ENCODE measurements at regions not wholly inside any gene's neighbourhood (a gene's known extent, or its start where the extent isn't known, plus 50 kb on each side); places are given as distances from the start of the nearest gene placed in this dataset.
"Not testable (repeated sequence)": the region's sequence is repeated elsewhere in the genome, so short reads cannot be mapped to it uniquely, and the experiment has no call there.

- H3K27ac ChIP-seq (ENCODE audit: extremely low read length, insufficient read depth, low read length); intact Hi-C loops (cut with micrococcal nuclease; ENCODE audit: unreplicated experiment); H3K9me3 ChIP-seq (ENCODE audit: low read length); POLR2A ChIA-PET; H3K4me2 ChIP-seq (ENCODE audit: low read depth, low read length); in situ Hi-C loops (cut with HindIII; ENCODE audit: extremely low pct_ligation_motif_present, low pct_unique_long_range_greater_than_20kb); H2AFZ ChIP-seq (ENCODE audit: low read length); H3K79me2 ChIP-seq (ENCODE audit: insufficient read depth, low read length); H3K36me3 ChIP-seq (replicated peaks in 1 of 2; ENCODE audit: control insufficient read depth in 1 of 2, insufficient read depth in 2 of 2, low read length in 2 of 2); CTCF ChIA-PET (ENCODE audit: low intra/inter-chr PET ratio, low total read pairs); H3K4me3 ChIP-seq (replicated peaks in 1 of 3; ENCODE audit: insufficient read depth in 1 of 3, low read depth in 2 of 3, low read length in 3 of 3); H3K4me1 ChIP-seq (ENCODE audit: insufficient read depth, low read length); H3K27me3 ChIP-seq (ENCODE audit: control insufficient read depth in 1 of 2, insufficient read depth in 2 of 2, low read length in 2 of 2); ATAC-seq; FAIRE-seq; H3K9ac ChIP-seq (ENCODE audit: insufficient read depth, low read depth, low read length); H4K20me1 ChIP-seq (ENCODE audit: insufficient read depth, low read length); BruUV-seq (replicated peaks); DNase-seq (ENCODE audit: low spot score): not testable (repeated sequence)
- 46% methylated on average over 12 of the region's 18 CpGs for WGBS (ENCODE audit: low lambda C conversion rate)
Measured at GRCh38 chr14:105751291-105751751, 224.9 kb downstream of the TMEM121 start.

- in situ Hi-C loops (cut with HindIII; ENCODE audit: extremely low pct_ligation_motif_present, low pct_unique_long_range_greater_than_20kb); BruUV-seq (replicated peaks); H3K9ac ChIP-seq (ENCODE audit: insufficient read depth, low read depth, low read length); DNase-seq (ENCODE audit: low spot score); intact Hi-C loops (cut with micrococcal nuclease; ENCODE audit: unreplicated experiment); H3K36me3 ChIP-seq (replicated peaks in 1 of 2; ENCODE audit: control insufficient read depth in 1 of 2, insufficient read depth in 2 of 2, low read length in 2 of 2); FAIRE-seq; H4K20me1 ChIP-seq (ENCODE audit: insufficient read depth, low read length); H3K27me3 ChIP-seq (ENCODE audit: control insufficient read depth in 1 of 2, insufficient read depth in 2 of 2, low read length in 2 of 2); POLR2A ChIA-PET; H2AFZ ChIP-seq (ENCODE audit: low read length); H3K4me1 ChIP-seq (ENCODE audit: insufficient read depth, low read length); H3K27ac ChIP-seq (ENCODE audit: extremely low read length, insufficient read depth, low read length); H3K79me2 ChIP-seq (ENCODE audit: insufficient read depth, low read length); H3K9me3 ChIP-seq (ENCODE audit: low read length); H3K4me3 ChIP-seq (replicated peaks in 1 of 3; ENCODE audit: insufficient read depth in 1 of 3, low read depth in 2 of 3, low read length in 3 of 3); H3K4me2 ChIP-seq (ENCODE audit: low read depth, low read length); CTCF ChIA-PET (ENCODE audit: low intra/inter-chr PET ratio, low total read pairs); ATAC-seq: not testable (repeated sequence)
- 0% methylated on average over 1 of the region's 7 CpGs for WGBS (ENCODE audit: low lambda C conversion rate)
Measured at GRCh38 chr14:105752420-105752819, 226.0 kb downstream of the TMEM121 start.

GRCh38 chr14:105760691-105761344, 234.4 kb downstream of the TMEM121 start:
- Histone ChIP-seq H3K79me2 (ENCODE audit: insufficient read depth, low read length) (no peaks in the 10 kb centered on the region), H3K4me1 (ENCODE audit: insufficient read depth, low read length) (no peaks in the 10 kb centered on the region), H2AFZ (ENCODE audit: low read length) (no peak overlapping the region), H3K36me3 (replicated peaks in 1 of 2; ENCODE audit: control insufficient read depth in 1 of 2, insufficient read depth in 2 of 2, low read length in 2 of 2) (no peaks in the 10 kb centered on the region), H3K9ac (ENCODE audit: insufficient read depth, low read depth, low read length) (no peak overlapping the region), H3K27ac (ENCODE audit: extremely low read length, insufficient read depth, low read length) (no peak overlapping the region), H3K9me3 (ENCODE audit: low read length) (no peaks in the 10 kb centered on the region), H3K4me2 (ENCODE audit: low read depth, low read length) (no peak overlapping the region), H3K27me3 (ENCODE audit: control insufficient read depth in 1 of 2, insufficient read depth in 2 of 2, low read length in 2 of 2) (peaks cover 0 to 3% of the 10 kb centered on the region in 2 experiments; a peak in 1 of 5 replicates), H4K20me1 (ENCODE audit: insufficient read depth, low read length) (no peaks in the 10 kb centered on the region), H3K4me3 (replicated peaks in 1 of 3; ENCODE audit: insufficient read depth in 1 of 3, low read depth in 2 of 3, low read length in 3 of 3) (no peak overlapping the region)
- intact Hi-C loops (cut with micrococcal nuclease; ENCODE audit: unreplicated experiment): no loop called here
- ChIA-PET POLR2A (no interaction called here), CTCF (ENCODE audit: low intra/inter-chr PET ratio, low total read pairs) (no interaction called here)
- FAIRE-seq: no peak
- BruUV-seq (replicated peaks): no TSS peak
- TF ChIP-seq ZNF556 (CRISPR knock-in tag; IDR thresholded peaks at IDR 0.05; ENCODE audit: borderline replicate concordance) (no peak), POLR2G (IDR thresholded peaks at IDR 0.05; ENCODE audit: low read depth, low read length) (no peak), CCDC6 (CRISPR knock-in tag; IDR thresholded peaks at IDR 0.05) (no peak), TEAD3 (CRISPR knock-in tag; optimal IDR thresholded peaks at IDR 0.05; ENCODE audit: borderline replicate concordance) (no peak)
- no peak for ATAC-seq
- no peak for DNase-seq (ENCODE audit: low spot score)
- in situ Hi-C loops (cut with HindIII; ENCODE audit: extremely low pct_ligation_motif_present, low pct_unique_long_range_greater_than_20kb): no loop called here
- whole genome bisulfite sequencing (ENCODE audit: low lambda C conversion rate): 49% methylated on average over 8 of the region's 18 CpGs

GRCh38 chr14:105761345-105761740, 235.0 kb downstream of the TMEM121 start:
- no CpG with 5 or more reads among the region's 5 CpGs for WGBS (ENCODE audit: low lambda C conversion rate)
- H3K4me1 ChIP-seq (ENCODE audit: insufficient read depth, low read length); DNase-seq (ENCODE audit: low spot score); H3K9me3 ChIP-seq (ENCODE audit: low read length); H3K36me3 ChIP-seq (replicated peaks in 1 of 2; ENCODE audit: control insufficient read depth in 1 of 2, insufficient read depth in 2 of 2, low read length in 2 of 2); H4K20me1 ChIP-seq (ENCODE audit: insufficient read depth, low read length); intact Hi-C loops (cut with micrococcal nuclease; ENCODE audit: unreplicated experiment); ATAC-seq; BruUV-seq (replicated peaks); H2AFZ ChIP-seq (ENCODE audit: low read length); CTCF ChIA-PET (ENCODE audit: low intra/inter-chr PET ratio, low total read pairs); H3K27ac ChIP-seq (ENCODE audit: extremely low read length, insufficient read depth, low read length); H3K27me3 ChIP-seq (ENCODE audit: control insufficient read depth in 1 of 2, insufficient read depth in 2 of 2, low read length in 2 of 2); H3K9ac ChIP-seq (ENCODE audit: insufficient read depth, low read depth, low read length); FAIRE-seq; H3K79me2 ChIP-seq (ENCODE audit: insufficient read depth, low read length); H3K4me2 ChIP-seq (ENCODE audit: low read depth, low read length); POLR2A ChIA-PET; in situ Hi-C loops (cut with HindIII; ENCODE audit: extremely low pct_ligation_motif_present, low pct_unique_long_range_greater_than_20kb); H3K4me3 ChIP-seq (replicated peaks in 1 of 3; ENCODE audit: insufficient read depth in 1 of 3, low read depth in 2 of 3, low read length in 3 of 3): not testable (repeated sequence)

Measured in HepG2 (cell line).